Tibial artery (tissue), 4 donors: ENCODE measurements at regions not wholly inside any gene's neighbourhood (a gene's known extent, or its start where the extent isn't known, plus 50 kb on each side); places are given as distances from the start of the nearest gene placed in this dataset.

ENCODE experiments used
- DNase-seq, 2 donors: peaks; one replicate each; pipeline ENCODE4 v3.0.0-alpha.2; 2019
- H3K27ac ChIP-seq, 2 donors: fragments of 200-600 bp; sonication (generic) in 1 of 2; 1 replicate in 1 of 2; 2 replicates in 1 of 2; pipeline ENCODE4 v1.5.1; 2018 to 2019; ENCODE audit warnings: mild to moderate bottlenecking in 1 of 2
- H3K27me3 ChIP-seq, 2 donors: fragments of 200-600 bp; sonication (generic) in 1 of 2; one replicate each; pipeline versions ENCODE4 v1.5.1 to v1.6.0; 2016 to 2019
- H3K36me3 ChIP-seq, 3 donors: fragments of 200-600 bp; sonication (generic) in 2 of 3; one replicate each; pipeline ENCODE4 v1.5.1; 2016 to 2019; ENCODE audit warnings: mild to moderate bottlenecking in 2 of 3
- H3K4me1 ChIP-seq, 4 donors: fragments of 200-600 bp; sonication (generic) in 2 of 4; 1 replicate in 3 of 4; 2 replicates in 1 of 4; pipeline ENCODE4 v1.5.1; 2016 to 2019
- H3K4me3 ChIP-seq, 2 donors: fragments of 200-600 bp; sonication (generic) in 1 of 2; 1 replicate in 1 of 2; 2 replicates in 1 of 2; pipeline ENCODE4 v1.5.1; 2018 to 2019; ENCODE audit warnings: mild to moderate bottlenecking in 2 of 2
- H3K9me3 ChIP-seq, 3 donors: fragments of 200-600 bp; sonication (generic) in 1 of 3; one replicate each; pipeline ENCODE4 v1.5.1; 2016 to 2019
- CTCF ChIP-seq, 2 experiments: fragments of 200-600 bp in 1 of 2; fragments of 450-650 bp in 1 of 2; IDR thresholded peaks; one replicate each; pipeline ENCODE4 v1.5.1; 2017 to 2019; ENCODE audit warnings: antibody characterized with exemption in 2 of 2, mild to moderate bottlenecking in 1 of 2, moderate library complexity in 1 of 2
- intact Hi-C: fragments of 100-400 bp; cut with DNase I; formaldehyde crosslinking; loops from one replicate; pipeline ENCODE4 v1.15.0; 2023; ENCODE audit warnings: low total_unique reads

- Histone ChIP-seq H3K27ac (no peak overlapping the region), H3K9me3 (no peaks in the 10 kb centered on the region)
- TF ChIP-seq CTCF (IDR thresholded peaks at IDR 0.05): no peak
Measured at GRCh38 chr2:191620144-191620543, 57.8 kb upstream of the NABP1 start.

GRCh38 chr2:191622374-191623320 is 55.3 kb upstream of the NABP1 start:
- Histone ChIP-seq H3K4me3 (no peak overlapping the region), H3K9me3 (no peaks in the 10 kb centered on the region), H3K36me3 (no peaks in the 10 kb centered on the region), H3K4me1 (peaks cover 0 to 15% (median 6%) of the 10 kb centered on the region in 4 donors), H3K27me3 (no peaks in the 10 kb centered on the region), H3K27ac (no peak overlapping the region)
- no peak for TF ChIP-seq CTCF (IDR thresholded peaks at IDR 0.05)
- intact Hi-C loops: no loop called here
- no peak for DNase-seq

More at GRCh38 chr2:191620144-191620543, 57.8 kb upstream of the NABP1 start:
- Histone ChIP-seq H3K4me3 (no peak overlapping the region), H3K4me1 (peaks cover 0 to 18% (median 6%) of the 10 kb centered on the region in 4 donors), H3K36me3 (no peaks in the 10 kb centered on the region), H3K27me3 (no peaks in the 10 kb centered on the region)
- intact Hi-C loops: no loop called here
- no peak for DNase-seq

GRCh38 chr2:191625016-191625415 is 52.9 kb upstream of the NABP1 start:
- Histone ChIP-seq H3K4me1 (no peaks in the 10 kb centered on the region), H3K27ac (no peak overlapping the region), H3K36me3 (no peaks in the 10 kb centered on the region), H3K9me3 (no peaks in the 10 kb centered on the region), H3K27me3 (no peaks in the 10 kb centered on the region), H3K4me3 (no peak overlapping the region)
- intact Hi-C loops: no loop called here
- no peak for TF ChIP-seq CTCF (IDR thresholded peaks at IDR 0.05)
- no peak for DNase-seq

- TF ChIP-seq CTCF (IDR thresholded peaks at IDR 0.05): no peak
- DNase-seq: no peak
- H3K36me3 ChIP-seq: no peaks in the 10 kb centered on the region
- intact Hi-C loops: no loop called here
- H3K4me1 ChIP-seq: no peaks in the 10 kb centered on the region
- H3K27ac ChIP-seq: no peak overlapping the region
- no peaks in the 10 kb centered on the region for H3K9me3 ChIP-seq
- no peak overlapping the region for H3K4me3 ChIP-seq
- no peaks in the 10 kb centered on the region for H3K27me3 ChIP-seq
Measured at GRCh38 chr2:191625446-191625845, 52.5 kb upstream of the NABP1 start.

GRCh38 chr2:191626497-191627151 is 51.3 kb upstream of the NABP1 start:
- TF ChIP-seq CTCF (IDR thresholded peaks at IDR 0.05): no peak
- Histone ChIP-seq H3K4me3 (no peak overlapping the region), H3K27me3 (no peaks in the 10 kb centered on the region), H3K9me3 (no peaks in the 10 kb centered on the region), H3K27ac (no peak overlapping the region), H3K4me1 (no peaks in the 10 kb centered on the region), H3K36me3 (no peaks in the 10 kb centered on the region)
- DNase-seq: no peak
- intact Hi-C loops: no loop called here
